CD4-positive, CD25-positive, alpha-beta regulatory T cell (primary cell): ENCODE measurements at regions not wholly inside any gene's neighbourhood (a gene's known extent, or its start where the extent isn't known, plus 50 kb on each side); places are given as distances from the start of the nearest gene placed in this dataset.
A peak's percentile ranks its signal among the peaks of the same experiment; 100 is the strongest.
"Not testable (repeated sequence)": the region's sequence is repeated elsewhere in the genome, so short reads cannot be mapped to it uniquely, and the experiment has no call there.

Experiments used
- ATAC-seq, 2 donors: fragments of 150-1000 bp; cut with Tn5 transposase; one replicate each; pipeline ENCODE4 v1.10.0; 2021; ENCODE audit warnings: low read depth in 2 of 2, moderate number of reproducible peaks in 2 of 2, moderate library complexity in 1 of 2
- DNase-seq, 3 donors: peaks; one replicate each; pipeline versions ENCODE4 v3.0.0 to v3.0.0-alpha.2; 2012 to 2022; ENCODE audit warnings: mixed read lengths in 1 of 3
- H3K27ac ChIP-seq: one replicate; pipeline ENCODE4 v1.7.0; 2013; ENCODE audit warnings: mild to moderate bottlenecking, low read length; ENCODE audit not compliant: insufficient read depth, poor library complexity, severe bottlenecking
- H3K27me3 ChIP-seq: one replicate; pipeline ENCODE4 v1.7.0; 2013; ENCODE audit warnings: low read length; ENCODE audit not compliant: control insufficient read depth, insufficient read depth
- H3K36me3 ChIP-seq: one replicate; pipeline ENCODE4 v1.7.0; 2013; ENCODE audit warnings: mild to moderate bottlenecking, low read length, moderate library complexity; ENCODE audit not compliant: control insufficient read depth, insufficient read depth
- H3K4me1 ChIP-seq: 2 replicates; pipeline ENCODE4 v1.7.0; 2013; ENCODE audit warnings: mild to moderate bottlenecking, low read length; ENCODE audit not compliant: insufficient read depth, control insufficient read depth, poor library complexity, severe bottlenecking
- H3K4me3 ChIP-seq: one replicate; pipeline ENCODE4 v1.7.0; 2013; ENCODE audit warnings: low read depth, mild to moderate bottlenecking, low read length, moderate library complexity
- H3K9me3 ChIP-seq, 2 experiments: 1 replicate in 1 of 2; 2 replicates in 1 of 2; pipeline ENCODE4 v1.7.0; 2013; ENCODE audit warnings: low read length in 2 of 2, mild to moderate bottlenecking in 1 of 2, moderate library complexity in 1 of 2; ENCODE audit not compliant: control insufficient read depth in 2 of 2
- H3K27ac Mint-ChIP-seq, 3 donors: one replicate each; pipeline ENCODE4 v1.8.0; 2020 to 2022; ENCODE audit warnings: mild to moderate bottlenecking in 3 of 3, mixed read lengths in 3 of 3, moderate library complexity in 2 of 3
- H3K27me3 Mint-ChIP-seq: one replicate; pipeline ENCODE4 v1.8.0; 2022; ENCODE audit warnings: mild to moderate bottlenecking, mixed read lengths
- H3K36me3 Mint-ChIP-seq: one replicate; pipeline ENCODE4 v1.8.0; 2020; ENCODE audit warnings: mixed read lengths
- H3K4me1 Mint-ChIP-seq, 4 donors: one replicate each; pipeline ENCODE4 v1.8.0; 2020 to 2022; ENCODE audit warnings: mixed read lengths in 4 of 4, mild to moderate bottlenecking in 1 of 4
- H3K4me3 Mint-ChIP-seq, 4 donors: one replicate each; pipeline ENCODE4 v1.8.0; 2020 to 2022; ENCODE audit warnings: mild to moderate bottlenecking in 4 of 4, mixed read lengths in 4 of 4, moderate library complexity in 3 of 4
- H3K9me3 Mint-ChIP-seq, 7 donors: one replicate each; pipeline ENCODE4 v1.8.0; 2020 to 2022; ENCODE audit warnings: mixed read lengths in 7 of 7, mild to moderate bottlenecking in 3 of 7, moderate library complexity in 2 of 7

DNA sequence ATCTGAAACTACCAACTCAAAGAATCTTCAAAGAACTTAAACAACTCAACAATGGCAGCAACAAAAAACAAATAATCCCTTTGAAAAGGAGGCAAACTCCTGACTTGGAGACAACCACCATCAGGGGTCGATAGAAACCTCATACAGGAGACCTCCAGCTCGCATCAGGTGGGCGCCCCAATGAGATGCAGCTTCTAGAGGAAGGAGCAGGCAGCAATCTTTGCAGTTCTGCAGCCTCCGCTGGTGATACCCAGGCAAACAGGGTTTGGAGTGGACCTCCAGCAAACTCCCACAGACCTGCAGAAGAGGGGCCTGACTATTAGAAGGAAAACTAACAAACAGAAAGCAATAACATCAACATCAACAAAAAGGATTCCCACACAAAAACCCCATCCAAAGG is 93.2 kb downstream of the CYLC1 start:
- H3K4me3 Mint-ChIP-seq, H3K4me1 Mint-ChIP-seq, H3K9me3 ChIP-seq, H3K27ac ChIP-seq, H3K4me3 ChIP-seq, H3K36me3 Mint-ChIP-seq, H3K27me3 ChIP-seq, H3K36me3 ChIP-seq, H3K4me1 ChIP-seq, H3K27ac Mint-ChIP-seq, H3K27me3 Mint-ChIP-seq, ATAC-seq, DNase-seq, H3K9me3 Mint-ChIP-seq: not testable (repeated sequence)

DNA sequence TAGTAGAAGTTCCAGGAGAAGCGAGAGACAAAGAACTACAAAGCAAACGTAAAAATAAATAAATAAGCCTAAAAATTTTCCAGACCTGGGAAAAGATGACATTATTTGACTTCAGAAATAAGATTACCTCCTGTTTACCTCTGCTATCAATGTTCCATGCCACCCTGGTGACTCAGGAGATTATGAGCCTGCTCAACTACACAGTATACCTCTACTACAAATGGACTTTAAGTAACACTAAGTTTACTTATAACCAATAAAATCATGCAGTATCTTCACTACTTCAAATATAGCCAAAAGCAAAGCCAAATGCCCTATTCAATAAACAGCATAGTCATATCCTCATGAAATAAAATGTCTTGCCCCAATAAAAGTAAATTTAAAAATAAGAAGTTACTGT is 105.4 kb downstream of the CYLC1 start:
- Histone ChIP-seq H3K27ac (no peak overlapping the region), H3K4me1 (no peaks in the 10 kb centered on the region), H3K36me3 (no peaks in the 10 kb centered on the region), H3K4me3 (no peak overlapping the region), H3K9me3 (no peaks in the 10 kb centered on the region), H3K27me3 (no peaks in the 10 kb centered on the region)
- Mint-ChIP-seq H3K4me1 (no peaks in the 10 kb centered on the region), H3K4me3 (no peak overlapping the region), H3K27me3 (no peaks in the 10 kb centered on the region), H3K36me3 (no peaks in the 10 kb centered on the region), H3K9me3 (peaks cover 0 to 2% (median 0%) of the 10 kb centered on the region in 7 donors), H3K27ac (no peak overlapping the region)
- no peak for DNase-seq
- ATAC-seq: no peak

DNA sequence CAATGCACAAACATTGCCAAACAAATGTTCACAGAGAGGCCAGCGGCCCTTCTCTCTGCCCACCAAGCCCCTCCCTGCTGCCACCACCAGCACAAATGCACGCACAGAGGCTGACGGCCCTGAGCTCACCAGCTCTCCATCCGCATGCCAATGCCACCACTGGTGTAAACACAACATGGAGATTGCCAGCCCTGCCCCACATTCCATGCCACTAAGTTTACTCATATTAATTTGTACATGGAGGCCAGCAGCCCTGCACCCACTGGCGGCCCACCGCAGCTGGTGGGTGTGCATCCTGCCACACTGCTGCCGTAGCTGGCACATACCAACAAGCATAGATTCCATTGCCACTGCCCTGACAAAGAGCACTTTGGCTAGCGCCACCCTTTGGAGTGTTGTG is 124.0 kb downstream of the CYLC1 start:
- H3K9me3 ChIP-seq: no peaks in the 10 kb centered on the region
- ATAC-seq (no peak), DNase-seq (no peak)
- H3K4me1 Mint-ChIP-seq: no peaks in the 10 kb centered on the region
- peaks cover 0 to 10% (median 0%) of the 10 kb centered on the region in 7 donors for H3K9me3 Mint-ChIP-seq
- no peak overlapping the region for H3K4me3 Mint-ChIP-seq
- no peaks in the 10 kb centered on the region for H3K36me3 Mint-ChIP-seq
- no peaks in the 10 kb centered on the region for H3K27me3 ChIP-seq
- no peaks in the 10 kb centered on the region for H3K36me3 ChIP-seq
- H3K4me1 ChIP-seq: no peaks in the 10 kb centered on the region
- H3K27ac Mint-ChIP-seq: no peak overlapping the region
- no peaks in the 10 kb centered on the region for H3K27me3 Mint-ChIP-seq
- no peak overlapping the region for H3K4me3 ChIP-seq
- H3K27ac ChIP-seq: no peak overlapping the region

DNA sequence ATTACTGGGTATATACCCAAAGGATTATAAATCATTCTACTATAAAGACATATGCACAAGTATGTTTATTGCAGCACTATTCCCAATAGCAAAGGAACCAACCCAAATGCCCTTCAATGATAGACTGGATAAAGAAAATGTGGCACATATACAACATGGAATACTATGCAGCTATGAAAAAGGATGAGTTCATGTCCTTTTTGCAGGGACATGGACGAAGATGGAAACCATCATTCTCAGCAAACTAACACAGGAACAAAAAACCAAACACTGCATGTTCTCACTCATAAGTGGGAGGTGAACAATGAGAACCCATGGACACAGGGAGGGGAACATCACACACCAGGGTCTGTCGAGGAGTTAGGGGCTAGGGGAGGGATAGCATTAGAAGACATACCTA is 129.2 kb downstream of the CYLC1 start:
- not testable (repeated sequence) for H3K4me1 Mint-ChIP-seq, H3K9me3 Mint-ChIP-seq, H3K4me1 ChIP-seq, H3K36me3 ChIP-seq, H3K4me3 Mint-ChIP-seq, H3K27me3 ChIP-seq, H3K4me3 ChIP-seq, DNase-seq, H3K27me3 Mint-ChIP-seq, H3K9me3 ChIP-seq, H3K27ac ChIP-seq, ATAC-seq, H3K36me3 Mint-ChIP-seq
- H3K27ac Mint-ChIP-seq: peak overlapping the region in 1 of 3 donors; percentile 69

DNA sequence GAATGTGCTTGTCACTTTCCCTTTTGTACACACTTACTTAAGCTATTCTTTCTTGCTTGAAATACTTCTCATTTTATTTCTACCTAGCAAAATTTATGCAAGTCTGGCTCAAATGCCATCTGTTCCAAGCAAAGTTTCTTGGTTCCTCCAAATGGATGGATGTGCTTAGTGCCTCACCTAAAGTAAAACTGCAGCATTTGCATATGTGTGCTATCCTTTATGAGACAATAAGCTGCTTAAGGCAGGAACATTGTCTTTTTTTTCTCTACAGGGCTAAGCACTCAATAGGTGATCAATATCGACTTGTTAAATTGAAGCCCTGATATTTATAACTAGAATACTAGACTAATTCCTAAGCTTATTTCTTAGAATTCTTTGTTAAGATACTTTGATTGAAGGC is 136.8 kb downstream of the CYLC1 start:
- H3K27ac ChIP-seq: no peak overlapping the region
- H3K4me3 Mint-ChIP-seq: no peak overlapping the region

More for the DNA sequence above, 136.8 kb downstream of the CYLC1 start:
- H3K4me1 ChIP-seq: no peaks in the 10 kb centered on the region
- H3K36me3 ChIP-seq: no peaks in the 10 kb centered on the region
- no peak overlapping the region for H3K27ac Mint-ChIP-seq
- H3K4me1 Mint-ChIP-seq: no peaks in the 10 kb centered on the region
- no peaks in the 10 kb centered on the region for H3K27me3 ChIP-seq
- H3K9me3 Mint-ChIP-seq: peaks cover 0 to 2% (median 0%) of the 10 kb centered on the region in 7 donors
- no peaks in the 10 kb centered on the region for H3K9me3 ChIP-seq
- H3K4me3 ChIP-seq: no peak overlapping the region
- no peaks in the 10 kb centered on the region for H3K36me3 Mint-ChIP-seq
- no peak for ATAC-seq
- DNase-seq: no peak
- no peaks in the 10 kb centered on the region for H3K27me3 Mint-ChIP-seq
